A549 (cell line): ENCODE measurements at regions not wholly inside any gene's neighbourhood (a gene's known extent, or its start where the extent isn't known, plus 50 kb on each side); places are given as distances from the start of the nearest gene placed in this dataset.

Source experiments
- CEBPB ChIP-seq, 2 experiments: fragments of >200 bp in 1 of 2; sonication (Bioruptor Twin) in 1 of 2; formaldehyde crosslinking in 1 of 2; IDR thresholded peaks; 2 replicates each; pipeline ENCODE4 v1.6.1; 2012 to 2016
- CHD2 ChIP-seq: fragments of 150-350 bp; IDR thresholded peaks from 2 replicates; pipeline ENCODE4 v1.6.1; 2014; ENCODE audit warnings: low read length; ENCODE audit not compliant: partially characterized antibody
- EP300 ChIP-seq, 2 experiments: fragments of >200 bp; sonication (Bioruptor Twin); formaldehyde crosslinking; IDR thresholded peaks; 2 replicates in 1 of 2; 3 replicates in 1 of 2; pipeline ENCODE4 v1.6.1; 2016 to 2017
- HOXB13 ChIP-seq: fragments of 250-450 bp; sonication (Bioruptor Pico); IDR thresholded peaks from 2 replicates; pipeline ENCODE4 v1.5.0; 2020; ENCODE audit warnings: low read depth, mild to moderate bottlenecking, moderate library complexity
- POLR2A ChIP-seq: IDR thresholded peaks from 2 replicates; pipeline ENCODE4 v1.6.1; 2012; ENCODE audit warnings: mild to moderate bottlenecking, low read length
- ZSCAN20 ChIP-seq: fragments of 250-450 bp; sonication (Bioruptor Pico); IDR thresholded peaks from 2 replicates; pipeline ENCODE4 v1.8.0; 2022; ENCODE audit warnings: mild to moderate bottlenecking, moderate library complexity
- TF ChIP-seq, protein P1 (sequence below): fragments of >200 bp; sonication (Bioruptor Twin); formaldehyde crosslinking; IDR thresholded peaks from 3 replicates; pipeline ENCODE4 v1.5.1; 2016
- TF ChIP-seq, protein P2 (sequence below): fragments of 150-350 bp; IDR thresholded peaks from 2 replicates; pipeline ENCODE4 v1.6.1; 2014; ENCODE audit warnings: low read depth, mild to moderate bottlenecking, low read length
- TF ChIP-seq, protein P3 (sequence below): IDR thresholded peaks from 2 replicates; pipeline ENCODE4 v1.6.1; 2012
- TF ChIP-seq, protein P4 (sequence below): fragments of 250-450 bp; sonication (Bioruptor Pico); IDR thresholded peaks from 2 replicates; pipeline ENCODE4 v1.5.0; 2021; ENCODE audit warnings: mild to moderate bottlenecking, moderate library complexity, borderline replicate concordance

DNA sequence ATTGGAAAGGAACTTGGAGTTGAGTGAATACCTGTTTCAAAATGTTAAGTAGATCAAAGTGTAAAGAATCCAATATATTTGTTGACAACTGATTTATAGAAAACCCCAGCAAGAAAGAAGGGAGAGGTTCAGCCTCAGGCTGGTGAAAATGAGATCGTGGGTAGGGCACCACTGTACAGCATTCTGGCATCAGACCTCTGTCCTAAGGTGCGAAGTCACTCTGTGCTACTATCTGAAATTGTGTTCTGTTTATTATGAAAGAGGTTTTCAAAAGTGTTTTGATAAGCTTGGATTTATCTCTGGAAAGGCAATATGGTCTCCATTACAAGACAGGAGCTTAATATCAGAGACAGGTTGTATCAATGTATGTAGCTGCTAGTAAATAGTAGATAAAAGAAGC lies 80.5 kb upstream of the MAP4K3 start:
- TF ChIP-seq, protein P1, sequence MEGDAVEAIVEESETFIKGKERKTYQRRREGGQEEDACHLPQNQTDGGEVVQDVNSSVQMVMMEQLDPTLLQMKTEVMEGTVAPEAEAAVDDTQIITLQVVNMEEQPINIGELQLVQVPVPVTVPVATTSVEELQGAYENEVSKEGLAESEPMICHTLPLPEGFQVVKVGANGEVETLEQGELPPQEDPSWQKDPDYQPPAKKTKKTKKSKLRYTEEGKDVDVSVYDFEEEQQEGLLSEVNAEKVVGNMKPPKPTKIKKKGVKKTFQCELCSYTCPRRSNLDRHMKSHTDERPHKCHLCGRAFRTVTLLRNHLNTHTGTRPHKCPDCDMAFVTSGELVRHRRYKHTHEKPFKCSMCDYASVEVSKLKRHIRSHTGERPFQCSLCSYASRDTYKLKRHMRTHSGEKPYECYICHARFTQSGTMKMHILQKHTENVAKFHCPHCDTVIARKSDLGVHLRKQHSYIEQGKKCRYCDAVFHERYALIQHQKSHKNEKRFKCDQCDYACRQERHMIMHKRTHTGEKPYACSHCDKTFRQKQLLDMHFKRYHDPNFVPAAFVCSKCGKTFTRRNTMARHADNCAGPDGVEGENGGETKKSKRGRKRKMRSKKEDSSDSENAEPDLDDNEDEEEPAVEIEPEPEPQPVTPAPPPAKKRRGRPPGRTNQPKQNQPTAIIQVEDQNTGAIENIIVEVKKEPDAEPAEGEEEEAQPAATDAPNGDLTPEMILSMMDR: no peak
- TF ChIP-seq, protein P2, sequence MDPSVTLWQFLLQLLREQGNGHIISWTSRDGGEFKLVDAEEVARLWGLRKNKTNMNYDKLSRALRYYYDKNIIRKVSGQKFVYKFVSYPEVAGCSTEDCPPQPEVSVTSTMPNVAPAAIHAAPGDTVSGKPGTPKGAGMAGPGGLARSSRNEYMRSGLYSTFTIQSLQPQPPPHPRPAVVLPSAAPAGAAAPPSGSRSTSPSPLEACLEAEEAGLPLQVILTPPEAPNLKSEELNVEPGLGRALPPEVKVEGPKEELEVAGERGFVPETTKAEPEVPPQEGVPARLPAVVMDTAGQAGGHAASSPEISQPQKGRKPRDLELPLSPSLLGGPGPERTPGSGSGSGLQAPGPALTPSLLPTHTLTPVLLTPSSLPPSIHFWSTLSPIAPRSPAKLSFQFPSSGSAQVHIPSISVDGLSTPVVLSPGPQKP: no peak
- no peak for TF ChIP-seq CHD2
- TF ChIP-seq, protein P3, sequence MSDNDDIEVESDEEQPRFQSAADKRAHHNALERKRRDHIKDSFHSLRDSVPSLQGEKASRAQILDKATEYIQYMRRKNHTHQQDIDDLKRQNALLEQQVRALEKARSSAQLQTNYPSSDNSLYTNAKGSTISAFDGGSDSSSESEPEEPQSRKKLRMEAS: no peak
- no peak for TF ChIP-seq POLR2A
- TF ChIP-seq EP300 (IDR thresholded peaks at IDR 0.05): no peak
- TF ChIP-seq, protein P4, sequence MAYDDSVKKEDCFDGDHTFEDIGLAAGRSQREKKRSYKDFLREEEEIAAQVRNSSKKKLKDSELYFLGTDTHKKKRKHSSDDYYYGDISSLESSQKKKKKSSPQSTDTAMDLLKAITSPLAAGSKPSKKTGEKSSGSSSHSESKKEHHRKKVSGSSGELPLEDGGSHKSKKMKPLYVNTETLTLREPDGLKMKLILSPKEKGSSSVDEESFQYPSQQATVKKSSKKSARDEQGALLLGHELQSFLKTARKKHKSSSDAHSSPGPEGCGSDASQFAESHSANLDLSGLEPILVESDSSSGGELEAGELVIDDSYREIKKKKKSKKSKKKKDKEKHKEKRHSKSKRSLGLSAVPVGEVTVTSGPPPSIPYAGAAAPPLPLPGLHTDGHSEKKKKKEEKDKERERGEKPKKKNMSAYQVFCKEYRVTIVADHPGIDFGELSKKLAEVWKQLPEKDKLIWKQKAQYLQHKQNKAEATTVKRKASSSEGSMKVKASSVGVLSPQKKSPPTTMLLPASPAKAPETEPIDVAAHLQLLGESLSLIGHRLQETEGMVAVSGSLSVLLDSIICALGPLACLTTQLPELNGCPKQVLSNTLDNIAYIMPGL (CRISPR knock-in tag): no peak
- no peak for TF ChIP-seq HOXB13
- TF ChIP-seq ZSCAN20 (CRISPR knock-in tag): no peak
- no peak for TF ChIP-seq CEBPB (IDR thresholded peaks at IDR 0.05)
